ENCODE measurements at regions not wholly inside any gene's neighbourhood (a gene's known extent, or its start where the extent isn't known, plus 50 kb on each side); places are given as distances from the start of the nearest gene placed in this dataset.

GRCh38 chr1:36740446-36740845 is 257.7 kb upstream of the CSF3R start:
- TF ChIP-seq GATA1 (IDR thresholded peaks at IDR 0.05; ENCODE audit: low read depth, low read length) (no peak), POLR2A (IDR thresholded peaks at IDR 0.05; ENCODE audit: low read length) (no peak)

Data from erythroblast (primary cell).